ENCODE measurements at regions not wholly inside any gene's neighbourhood (a gene's known extent, or its start where the extent isn't known, plus 50 kb on each side); places are given as distances from the start of the nearest gene placed in this dataset.

DNA sequence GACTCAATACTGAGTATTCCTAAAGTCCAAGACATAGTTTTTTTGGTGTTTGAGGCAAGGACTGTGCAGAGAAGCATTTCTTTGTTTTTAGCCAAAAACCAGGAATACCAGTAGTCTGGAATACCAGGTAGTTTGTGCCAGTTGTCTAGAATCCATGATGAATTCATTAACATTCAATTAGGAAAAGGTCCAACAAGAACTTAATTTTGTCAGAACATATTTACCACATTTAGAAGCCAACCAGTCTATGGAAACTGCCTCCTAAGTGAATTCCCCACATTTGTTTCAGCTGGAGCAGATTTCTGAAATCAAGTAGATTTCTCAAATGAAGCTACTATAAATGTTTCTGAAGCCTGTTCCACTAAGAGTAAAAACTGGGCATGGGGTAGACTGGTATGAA, 1584.8 kb upstream of the ADGRL3 start (continued):
- TF ChIP-seq KDM1A (CRISPR knock-in tag; IDR thresholded peaks at IDR 0.05) (no peak), PITX1 (CRISPR knock-in tag; IDR thresholded peaks at IDR 0.05) (no peak), ZFP36 (IDR thresholded peaks at IDR 0.05; ENCODE audit: borderline replicate concordance, low read depth, low read length, partially characterized antibody) (no peak), ZNF350 (CRISPR knock-in tag; IDR thresholded peaks at IDR 0.05; ENCODE audit: borderline replicate concordance, low read depth) (no peak), ELF1 (CRISPR knock-in tag; IDR thresholded peaks at IDR 0.05) (no peak), RNF2 (conservative IDR thresholded peaks at IDR 0.05; ENCODE audit: low read depth) (no peak), KDM5A (IDR thresholded peaks at IDR 0.05; ENCODE audit: borderline replicate concordance, low read length) (no peak)
- TF ChIP-seq, protein P1, sequence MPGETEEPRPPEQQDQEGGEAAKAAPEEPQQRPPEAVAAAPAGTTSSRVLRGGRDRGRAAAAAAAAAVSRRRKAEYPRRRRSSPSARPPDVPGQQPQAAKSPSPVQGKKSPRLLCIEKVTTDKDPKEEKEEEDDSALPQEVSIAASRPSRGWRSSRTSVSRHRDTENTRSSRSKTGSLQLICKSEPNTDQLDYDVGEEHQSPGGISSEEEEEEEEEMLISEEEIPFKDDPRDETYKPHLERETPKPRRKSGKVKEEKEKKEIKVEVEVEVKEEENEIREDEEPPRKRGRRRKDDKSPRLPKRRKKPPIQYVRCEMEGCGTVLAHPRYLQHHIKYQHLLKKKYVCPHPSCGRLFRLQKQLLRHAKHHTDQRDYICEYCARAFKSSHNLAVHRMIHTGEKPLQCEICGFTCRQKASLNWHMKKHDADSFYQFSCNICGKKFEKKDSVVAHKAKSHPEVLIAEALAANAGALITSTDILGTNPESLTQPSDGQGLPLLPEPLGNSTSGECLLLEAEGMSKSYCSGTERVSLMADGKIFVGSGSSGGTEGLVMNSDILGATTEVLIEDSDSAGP (CRISPR knock-in tag; IDR thresholded peaks at IDR 0.05; ENCODE audit: borderline replicate concordance) = no peak
- TF ChIP-seq, protein P2, sequence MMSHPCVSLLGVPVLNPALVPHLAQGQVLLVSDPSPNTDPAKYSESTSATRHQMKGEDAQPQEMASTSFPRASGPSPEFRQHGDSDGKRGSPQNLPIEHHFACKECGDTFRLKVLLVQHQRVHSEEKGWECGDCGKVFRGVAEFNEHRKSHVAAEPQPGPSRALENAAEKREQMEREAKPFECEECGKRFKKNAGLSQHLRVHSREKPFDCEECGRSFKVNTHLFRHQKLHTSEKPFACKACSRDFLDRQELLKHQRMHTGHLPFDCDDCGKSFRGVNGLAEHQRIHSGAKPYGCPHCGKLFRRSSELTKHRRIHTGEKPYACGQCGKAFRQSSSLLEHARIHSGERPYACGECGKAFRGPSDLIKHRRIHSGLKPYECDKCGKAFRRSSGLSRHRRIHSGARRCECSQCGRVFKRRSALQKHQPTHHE (CRISPR knock-in tag; IDR thresholded peaks at IDR 0.05; ENCODE audit: borderline replicate concordance) = no peak
- TF ChIP-seq, protein P3, sequence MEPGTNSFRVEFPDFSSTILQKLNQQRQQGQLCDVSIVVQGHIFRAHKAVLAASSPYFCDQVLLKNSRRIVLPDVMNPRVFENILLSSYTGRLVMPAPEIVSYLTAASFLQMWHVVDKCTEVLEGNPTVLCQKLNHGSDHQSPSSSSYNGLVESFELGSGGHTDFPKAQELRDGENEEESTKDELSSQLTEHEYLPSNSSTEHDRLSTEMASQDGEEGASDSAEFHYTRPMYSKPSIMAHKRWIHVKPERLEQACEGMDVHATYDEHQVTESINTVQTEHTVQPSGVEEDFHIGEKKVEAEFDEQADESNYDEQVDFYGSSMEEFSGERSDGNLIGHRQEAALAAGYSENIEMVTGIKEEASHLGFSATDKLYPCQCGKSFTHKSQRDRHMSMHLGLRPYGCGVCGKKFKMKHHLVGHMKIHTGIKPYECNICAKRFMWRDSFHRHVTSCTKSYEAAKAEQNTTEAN (CRISPR knock-in tag; conservative IDR thresholded peaks at IDR 0.05) = no peak

DNA sequence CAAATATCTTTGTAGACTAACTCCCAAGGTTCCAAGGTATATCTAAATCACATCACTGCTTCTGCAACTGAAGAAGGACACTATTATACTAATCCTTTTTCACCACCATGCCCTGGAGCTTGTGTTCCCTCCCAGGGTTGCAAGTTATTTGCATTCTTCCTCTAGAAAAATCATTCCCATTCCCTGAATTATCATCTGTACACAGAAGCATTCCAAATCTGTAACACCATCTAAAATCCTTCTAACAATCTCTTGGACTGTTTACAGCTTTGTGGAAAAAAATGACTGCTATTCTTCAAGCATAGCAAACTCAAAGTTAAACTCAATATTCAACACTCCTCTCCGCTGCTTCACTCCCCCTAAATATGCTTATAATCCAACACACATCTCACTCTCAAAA, 1570.8 kb upstream of the ADGRL3 start:
- WGBS (ENCODE audit: low lambda C conversion rate) = 90% methylated on average over 1 of the region's 1 CpG
- Histone ChIP-seq H3K9ac (ENCODE audit: insufficient read depth, low read depth, low read length) (no peak overlapping the region), H3K4me1 (ENCODE audit: insufficient read depth, low read length) (no peaks in the 10 kb centered on the region), H3K79me2 (ENCODE audit: insufficient read depth, low read length) (no peaks in the 10 kb centered on the region), H3K27ac (ENCODE audit: extremely low read length, insufficient read depth, low read length) (no peak overlapping the region), H2AFZ (ENCODE audit: low read length) (no peak overlapping the region), H4K20me1 (ENCODE audit: insufficient read depth, low read length) (no peaks in the 10 kb centered on the region), H3K4me3 (replicated peaks in 1 of 3; ENCODE audit: insufficient read depth in 1 of 3, low read depth in 2 of 3, low read length in 3 of 3) (no peak overlapping the region), H3K27me3 (ENCODE audit: control insufficient read depth in 1 of 2, insufficient read depth in 2 of 2, low read length in 2 of 2) (no peaks in the 10 kb centered on the region), H3K9me3 (ENCODE audit: low read length) (no peaks in the 10 kb centered on the region), H3K4me2 (ENCODE audit: low read depth, low read length) (no peak overlapping the region), H3K36me3 (replicated peaks in 1 of 2; ENCODE audit: control insufficient read depth in 1 of 2, insufficient read depth in 2 of 2, low read length in 2 of 2) (no peaks in the 10 kb centered on the region)
- TF ChIP-seq ZFY (CRISPR knock-in tag; IDR thresholded peaks at IDR 0.05) (no peak), ZNF788 (CRISPR knock-in tag; IDR thresholded peaks at IDR 0.05; ENCODE audit: borderline replicate concordance) (no peak)
- TF ChIP-seq, protein P4, sequence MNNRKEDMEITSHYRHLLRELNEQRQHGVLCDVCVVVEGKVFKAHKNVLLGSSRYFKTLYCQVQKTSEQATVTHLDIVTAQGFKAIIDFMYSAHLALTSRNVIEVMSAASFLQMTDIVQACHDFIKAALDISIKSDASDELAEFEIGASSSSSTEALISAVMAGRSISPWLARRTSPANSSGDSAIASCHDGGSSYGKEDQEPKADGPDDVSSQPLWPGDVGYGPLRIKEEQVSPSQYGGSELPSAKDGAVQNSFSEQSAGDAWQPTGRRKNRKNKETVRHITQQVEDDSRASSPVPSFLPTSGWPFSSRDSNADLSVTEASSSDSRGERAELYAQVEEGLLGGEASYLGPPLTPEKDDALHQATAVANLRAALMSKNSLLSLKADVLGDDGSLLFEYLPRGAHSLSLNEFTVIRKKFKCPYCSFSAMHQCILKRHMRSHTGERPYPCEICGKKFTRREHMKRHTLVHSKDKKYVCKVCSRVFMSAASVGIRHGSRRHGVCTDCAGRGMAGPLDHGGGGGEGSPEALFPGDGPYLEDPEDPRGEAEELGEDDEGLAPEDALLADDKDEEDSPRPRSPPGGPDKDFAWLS (CRISPR knock-in tag; IDR thresholded peaks at IDR 0.05; ENCODE audit: borderline replicate concordance) = no peak
- ChIA-PET CTCF (ENCODE audit: low intra/inter-chr PET ratio, low total read pairs) (no interaction called here), POLR2A (no interaction called here)
- FAIRE-seq (no peak), DNase-seq (ENCODE audit: low spot score) (no peak), ATAC-seq (no peak)
- intact Hi-C loops (cut with micrococcal nuclease; ENCODE audit: unreplicated experiment) (no loop called here), in situ Hi-C loops (cut with HindIII; ENCODE audit: extremely low pct_ligation_motif_present, low pct_unique_long_range_greater_than_20kb) (no loop called here)
- BruUV-seq (replicated peaks) = no TSS peak
